NOMO-1 (cell line): ENCODE measurements at regions not wholly inside any gene's neighbourhood (a gene's known extent, or its start where the extent isn't known, plus 50 kb on each side); places are given as distances from the start of the nearest gene placed in this dataset.
"Not testable (repeated sequence)": the region's sequence is repeated elsewhere in the genome, so short reads cannot be mapped to it uniquely, and the experiment has no call there.

Experiments used
- DNase-seq, 2 experiments: peaks; one replicate each; lab custom pipeline; 2025; ENCODE audit not compliant: unreplicated experiment in 2 of 2; lab: John Stamatoyannopoulos, UW

DNA sequence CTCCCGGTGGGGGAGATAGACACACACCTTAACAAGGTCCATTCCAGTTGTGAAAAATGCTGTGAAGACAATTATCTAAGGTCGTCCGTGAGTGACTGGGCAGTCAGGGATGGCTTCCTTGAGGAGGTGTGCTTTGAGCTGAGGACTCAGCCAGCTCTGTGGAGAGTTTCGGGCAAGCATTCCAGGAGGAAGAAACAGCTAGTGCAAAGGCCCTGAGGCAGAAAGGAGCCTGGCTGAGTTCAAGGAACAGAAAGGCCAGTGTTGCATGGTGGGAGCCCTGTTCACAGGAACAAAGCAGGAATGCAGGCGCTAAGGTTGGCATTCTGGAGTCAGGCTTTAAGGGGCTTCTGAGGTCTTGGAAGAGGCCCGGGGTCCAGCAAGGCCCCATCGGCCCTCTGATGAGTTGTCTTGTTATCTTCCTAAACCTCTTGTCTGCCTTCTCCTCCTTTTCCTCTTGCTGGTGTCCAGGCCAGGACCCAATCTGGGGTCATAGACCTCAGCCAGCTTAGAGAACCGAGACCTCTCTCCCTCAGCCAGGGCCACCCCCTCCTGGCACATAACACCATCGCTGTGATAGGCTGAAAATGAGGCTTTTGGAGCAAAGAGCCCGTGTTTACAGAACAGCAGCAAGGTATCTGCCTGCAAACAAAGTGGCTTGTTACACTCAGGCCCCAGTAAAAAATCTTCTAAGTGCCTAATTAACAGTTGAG lies 270.2 kb upstream of the MVB12B start:
- DNase-seq, result no peak

DNA sequence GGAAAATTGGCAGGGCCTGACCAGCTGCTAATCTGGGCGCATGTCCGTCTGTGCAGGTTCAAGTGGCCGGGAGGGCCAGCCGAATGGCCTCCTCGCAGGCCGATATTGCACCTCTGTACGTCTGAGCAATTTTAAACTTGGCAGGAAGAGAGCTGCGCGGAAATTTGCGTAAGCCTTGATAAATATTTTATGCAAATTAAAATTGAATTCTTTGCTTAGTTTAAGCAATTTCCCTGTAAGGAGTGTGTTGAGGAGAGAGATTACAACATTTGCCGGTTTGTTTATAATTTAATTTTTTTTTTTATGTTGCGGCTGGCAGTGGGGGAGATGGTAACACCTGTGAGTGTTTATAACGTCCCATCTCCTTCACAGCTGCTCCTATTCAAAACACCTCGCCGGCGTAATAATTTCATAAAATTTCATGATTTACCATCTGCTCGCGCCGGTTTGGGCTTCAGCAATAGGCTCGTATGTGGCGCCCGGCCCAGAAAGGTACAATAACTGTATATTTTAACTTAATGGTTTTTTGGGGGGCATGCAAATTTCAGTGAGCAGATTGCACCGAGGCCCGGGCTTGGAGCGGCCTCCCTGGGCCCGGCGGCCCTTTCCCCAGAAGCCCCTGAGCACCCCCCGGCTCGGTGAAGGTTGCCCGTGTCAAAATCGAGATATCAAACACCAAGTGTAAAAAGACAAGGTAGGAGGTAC lies 269.4 kb upstream of the MVB12B start:
- DNase-seq, result no peak

DNA sequence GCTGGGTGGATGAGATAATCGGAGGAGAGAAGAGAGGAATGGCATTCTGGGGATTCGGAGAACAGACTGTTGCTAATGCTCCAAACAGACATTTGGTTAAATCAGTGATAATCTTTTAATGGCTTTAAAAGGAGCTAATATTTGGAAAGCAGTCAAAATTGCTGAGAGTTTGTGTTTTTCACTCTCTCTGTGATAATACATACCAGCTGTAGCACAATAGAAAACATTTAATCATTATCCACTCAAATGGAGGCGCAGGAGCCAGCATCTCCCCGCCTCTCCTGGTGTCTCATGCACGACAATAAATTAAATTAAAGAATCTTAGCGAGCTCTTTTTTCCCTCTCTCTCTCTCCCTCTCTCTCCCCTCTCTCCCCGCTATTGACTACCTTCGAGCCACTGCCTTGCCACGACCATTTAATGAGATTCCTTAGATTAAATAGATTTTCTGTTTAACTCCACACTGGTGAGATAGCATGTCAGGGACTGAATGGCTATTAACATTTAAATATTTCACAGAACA lies 268.6 kb upstream of the MVB12B start:
- no peak for DNase-seq

DNA sequence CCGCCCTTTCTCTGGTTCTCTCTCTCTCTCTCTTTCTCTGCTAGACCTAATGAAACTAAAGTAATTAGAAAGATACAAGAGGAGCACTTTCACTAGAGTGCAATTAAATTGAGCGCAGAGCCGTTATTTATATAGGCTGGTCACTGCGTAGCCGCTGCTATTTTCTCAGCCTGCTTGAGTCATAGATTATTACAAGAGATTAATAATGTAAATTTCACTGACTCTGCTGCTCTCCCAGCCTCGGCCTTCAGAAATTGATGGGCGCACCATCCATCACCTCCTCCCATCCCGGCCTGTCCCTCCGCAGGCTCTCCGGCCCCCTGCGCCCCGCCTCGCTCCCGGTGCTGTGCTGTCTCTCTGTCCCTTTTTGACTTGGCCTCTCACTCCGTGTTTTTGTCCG lies 268.0 kb upstream of the MVB12B start:
- DNase-seq, result no peak

DNA sequence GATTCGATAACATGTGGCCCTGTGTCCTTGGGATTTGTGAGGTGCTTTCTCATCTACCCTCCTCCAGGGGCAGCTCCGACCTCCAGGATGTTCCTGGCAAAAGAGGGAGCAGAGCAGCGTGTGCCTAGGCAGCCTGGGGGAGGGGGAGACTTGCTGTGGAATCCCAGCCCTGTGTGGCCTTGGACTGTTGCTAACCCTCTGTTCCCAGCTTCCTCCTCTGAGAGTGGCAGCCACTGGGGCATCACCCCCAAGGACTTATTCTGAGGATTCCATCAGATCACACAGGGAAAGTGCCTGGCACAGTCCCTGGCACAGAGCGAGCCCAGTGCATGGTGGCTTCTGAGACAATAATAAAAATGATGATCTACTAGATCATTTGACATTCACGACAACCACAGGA lies 265.1 kb upstream of the MVB12B start:
- no peak for DNase-seq

DNA sequence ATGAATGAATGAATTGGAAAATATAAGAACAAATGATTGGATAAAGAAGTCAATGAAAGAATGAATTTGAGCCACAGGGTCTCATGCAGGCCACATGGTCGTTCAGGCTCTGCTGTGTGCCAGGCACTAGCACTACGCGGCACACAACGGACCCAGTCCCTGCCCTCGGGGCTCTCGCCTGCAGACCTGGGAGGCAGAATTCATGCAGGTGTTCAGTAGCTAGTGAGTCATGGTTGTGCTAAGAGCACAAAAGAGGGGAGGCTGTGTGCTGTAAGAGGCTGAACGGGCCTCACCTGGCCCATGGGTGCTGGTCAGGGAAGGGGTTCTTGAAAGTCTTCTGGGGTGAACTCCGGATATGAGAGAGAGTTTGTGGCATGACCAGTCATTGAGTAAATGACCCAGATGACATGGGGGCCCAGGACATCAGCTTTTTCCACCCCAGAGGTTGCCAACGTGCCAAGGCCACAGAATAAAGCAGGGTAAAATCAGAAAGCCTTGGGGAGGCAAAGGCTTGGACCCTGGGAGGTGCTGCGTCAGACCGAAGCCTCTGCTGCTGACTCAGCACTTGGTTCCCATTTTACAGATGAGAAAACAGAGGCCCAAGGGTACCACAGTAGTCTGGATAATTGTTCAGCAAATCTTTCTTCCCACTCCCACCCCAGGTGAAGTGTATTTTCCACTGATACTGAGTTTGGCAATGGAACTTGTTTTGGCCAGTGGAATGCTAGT lies 264.3 kb upstream of the MVB12B start:
- no peak for DNase-seq

DNA sequence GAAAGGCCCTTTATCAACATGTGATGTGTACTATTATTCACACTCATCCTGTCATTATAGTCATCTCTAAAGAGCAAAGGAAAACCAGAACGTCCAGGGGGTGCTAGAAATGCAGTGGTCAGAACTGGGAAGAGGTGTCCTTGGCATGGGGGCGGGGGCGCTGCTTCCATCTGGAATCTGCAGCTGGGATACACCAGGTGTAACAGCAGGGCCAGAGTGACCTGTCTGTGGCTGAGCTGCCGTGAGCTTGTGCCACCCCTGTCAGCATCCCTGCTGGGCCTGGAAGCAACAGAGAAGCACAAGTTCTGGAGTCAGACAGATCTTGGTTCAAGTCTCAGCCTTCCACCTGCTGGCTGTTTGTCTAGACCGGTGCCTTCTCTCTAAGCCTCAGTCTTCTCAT lies 263.3 kb upstream of the MVB12B start:
- no peak for DNase-seq

DNA sequence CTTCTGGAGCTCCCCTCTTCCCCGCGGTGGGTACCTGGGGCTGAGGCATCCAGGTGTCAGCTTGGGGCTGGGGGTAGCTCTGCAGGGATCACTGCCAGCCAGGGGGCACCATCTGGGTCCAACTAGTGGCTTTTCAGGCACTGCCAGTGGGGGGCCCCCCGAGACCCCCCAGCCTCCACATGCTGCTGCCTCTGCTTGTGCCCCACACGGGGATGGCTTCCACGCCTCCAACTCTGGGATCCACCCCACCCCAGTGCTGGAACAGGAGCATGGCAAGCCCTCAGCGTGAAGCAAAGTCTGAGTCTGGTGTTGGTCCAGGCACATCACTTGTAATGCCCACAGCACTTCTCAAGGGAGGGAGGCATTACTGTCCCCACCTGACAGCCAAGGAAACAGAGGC lies 260.5 kb upstream of the MVB12B start:
- no peak for DNase-seq

DNA sequence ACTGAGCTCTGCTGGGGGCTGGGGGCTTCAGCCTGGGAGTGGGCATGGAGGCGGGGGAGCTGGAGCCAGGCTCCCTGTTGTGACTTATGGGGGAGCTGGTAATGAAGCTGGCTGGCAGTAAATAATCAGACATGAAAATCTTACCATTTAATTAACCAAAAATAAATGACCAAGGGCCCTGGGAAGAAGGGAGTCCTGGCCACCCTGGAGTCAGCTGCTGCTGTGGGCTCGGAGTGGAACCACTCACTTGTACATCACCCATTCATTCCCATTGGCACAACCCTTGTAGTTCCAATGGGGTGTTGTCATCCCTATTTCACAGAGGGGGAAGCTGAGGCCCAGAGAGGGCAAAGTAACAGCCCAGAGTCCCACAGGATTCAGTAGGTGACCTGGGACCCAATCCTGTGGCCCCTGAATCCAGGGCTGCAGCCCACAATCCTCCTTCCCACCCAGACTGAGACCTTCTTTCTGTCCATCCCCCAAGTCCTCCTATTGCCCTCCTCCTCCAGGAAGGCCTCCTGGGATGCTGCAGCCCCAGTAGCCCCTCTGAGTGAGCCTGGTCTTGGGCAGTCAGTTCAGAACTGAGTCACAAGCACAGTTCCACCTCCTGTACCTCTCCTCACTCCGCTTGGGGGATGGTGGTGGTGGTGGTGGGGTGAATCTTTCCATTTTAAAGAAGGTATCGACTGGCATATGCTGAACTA lies 259.4 kb upstream of the MVB12B start:
- DNase-seq, result no peak

DNA sequence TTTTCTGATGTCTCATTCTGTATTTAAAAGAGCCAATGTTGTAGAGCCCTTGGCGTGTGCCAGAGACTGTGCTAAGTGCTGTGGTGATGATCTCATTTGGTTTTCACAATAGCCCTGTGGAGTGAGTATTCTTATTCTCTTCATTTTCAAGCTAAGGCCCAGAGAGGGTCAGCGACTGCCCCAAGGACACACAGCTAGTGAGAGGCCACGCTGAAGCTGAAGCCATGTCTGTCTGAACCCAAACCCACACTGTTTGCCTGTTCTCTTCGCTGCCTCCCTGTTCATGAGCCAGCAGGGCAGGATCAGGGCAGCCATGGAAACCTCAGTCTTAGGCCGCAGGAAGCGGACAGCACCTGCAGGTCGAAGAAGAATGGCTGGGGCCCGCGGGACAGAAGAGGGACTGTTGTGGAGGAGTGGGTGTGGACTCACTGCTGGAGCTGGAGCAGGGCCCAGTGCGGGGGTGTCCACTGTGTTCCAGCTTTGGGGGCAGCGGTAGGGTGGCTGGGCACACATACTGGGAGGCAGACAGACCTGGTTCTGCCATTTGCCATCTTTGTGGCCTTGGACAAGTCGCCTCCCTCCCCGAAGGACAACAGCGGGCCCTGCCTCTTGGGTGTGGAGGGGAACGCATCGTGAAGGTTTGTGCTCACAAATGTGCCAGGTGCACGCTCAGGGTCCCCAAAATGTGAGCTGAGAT lies 257.9 kb upstream of the MVB12B start:
- no peak for DNase-seq

DNA sequence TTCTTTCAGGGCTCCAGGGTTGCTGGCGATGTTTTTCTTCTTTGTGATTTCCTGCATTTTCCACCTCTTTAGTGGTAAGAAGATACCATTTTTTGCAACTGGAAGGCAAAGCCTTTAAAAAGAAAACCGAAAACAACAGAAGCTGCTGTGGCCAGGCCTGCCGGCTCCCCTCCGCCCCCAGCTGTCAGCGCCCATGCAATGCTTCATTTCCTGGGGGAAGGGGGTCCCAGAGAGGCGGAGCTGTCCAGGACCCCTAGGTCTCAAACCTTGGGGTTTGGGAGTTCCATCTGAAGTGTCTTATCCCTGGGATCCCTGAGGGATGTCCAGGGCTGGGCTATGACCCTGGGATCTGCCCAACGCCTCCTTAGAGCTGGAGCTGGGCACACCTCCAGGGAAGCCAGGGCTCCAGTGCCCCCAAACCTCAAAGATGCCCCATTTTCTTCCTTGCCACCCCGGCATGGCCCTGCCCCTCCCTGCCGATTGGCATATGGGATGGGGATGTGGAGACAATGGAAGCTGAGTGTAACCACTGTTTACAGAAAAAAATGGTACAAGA lies 257.2 kb upstream of the MVB12B start:
- DNase-seq, result no peak

DNA sequence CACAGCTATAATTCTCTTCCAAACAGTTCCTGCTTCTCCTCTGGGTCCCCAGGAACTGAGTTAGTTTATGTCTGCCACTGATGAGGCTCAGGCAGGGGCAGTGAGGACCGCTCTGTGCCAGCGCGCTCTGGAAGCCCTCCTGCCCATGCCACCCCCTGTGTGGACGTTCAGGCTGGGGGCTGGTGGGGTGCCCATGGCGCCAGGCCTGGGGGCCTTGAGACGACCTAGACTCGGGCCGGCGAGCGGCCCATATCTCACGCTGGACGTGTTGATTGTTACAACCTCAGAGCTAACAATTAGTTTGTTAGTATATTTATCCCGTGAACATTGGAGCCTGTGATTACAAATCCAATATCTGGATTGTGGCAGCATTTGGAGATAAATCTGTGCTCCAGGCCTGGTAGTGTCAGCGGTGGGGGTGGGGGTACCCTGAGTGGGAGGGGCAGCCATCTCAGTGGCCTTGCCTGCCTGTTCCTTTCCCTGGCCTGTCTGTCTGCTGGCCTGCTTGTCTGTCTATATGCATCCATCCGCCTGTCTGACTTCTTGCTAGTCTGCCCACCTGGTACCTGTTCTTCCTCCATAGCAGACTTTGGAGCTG lies 256.5 kb upstream of the MVB12B start:
- no peak for DNase-seq

DNA sequence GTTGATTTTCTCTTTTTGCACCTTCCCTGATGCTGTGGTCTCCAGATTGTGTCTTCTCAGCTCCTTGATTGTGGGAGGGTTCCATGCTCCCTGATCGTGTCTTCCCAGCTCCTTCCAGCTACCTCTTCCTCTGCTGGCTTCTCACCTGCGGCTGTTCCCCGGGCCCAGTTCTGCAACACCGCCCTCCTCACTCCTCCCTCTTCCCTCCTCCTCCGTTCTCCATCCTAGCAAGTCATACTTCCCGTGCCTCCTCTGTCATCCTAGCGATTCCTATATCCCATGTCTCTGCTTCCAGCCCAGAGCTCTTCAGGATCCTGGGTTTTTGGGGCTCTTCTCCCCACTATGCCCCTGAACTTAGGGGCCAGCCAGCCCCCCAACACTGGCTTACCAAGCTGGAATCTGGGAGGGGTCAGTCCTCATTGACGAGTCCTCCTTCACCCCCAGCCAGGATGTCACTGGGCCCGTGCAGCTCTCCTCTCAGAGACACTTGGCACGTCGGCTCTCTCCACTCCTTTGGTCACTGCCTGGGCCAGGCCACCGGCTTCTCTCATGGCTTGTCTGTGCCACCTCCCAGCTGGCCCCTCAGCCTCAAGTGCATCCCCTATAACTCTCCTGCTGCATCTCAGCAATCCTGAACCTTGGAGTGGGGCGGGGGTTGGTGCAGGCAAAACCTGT lies 255.4 kb upstream of the MVB12B start:
- no peak for DNase-seq

DNA sequence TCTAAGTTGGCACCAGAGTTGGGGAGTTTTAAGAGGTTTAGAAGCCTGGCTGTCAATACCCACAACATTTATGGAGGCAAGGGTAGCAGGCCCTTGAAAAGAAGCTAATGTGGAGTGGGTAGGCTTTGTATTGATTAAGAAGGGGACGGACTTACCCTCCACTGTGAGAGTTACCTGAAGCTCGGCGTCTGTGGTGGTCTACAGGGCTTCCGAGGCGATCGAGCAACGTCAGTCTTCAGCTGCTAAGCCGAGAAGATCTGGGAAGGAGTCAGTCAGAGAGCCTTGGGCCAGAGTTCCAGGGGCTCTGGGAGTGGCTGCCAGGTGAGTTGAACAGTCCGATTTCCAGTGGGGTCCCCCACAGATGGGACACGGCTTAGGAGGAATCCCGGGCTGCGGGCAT lies 249.0 kb upstream of the MVB12B start:
- not testable (repeated sequence) for DNase-seq

DNA sequence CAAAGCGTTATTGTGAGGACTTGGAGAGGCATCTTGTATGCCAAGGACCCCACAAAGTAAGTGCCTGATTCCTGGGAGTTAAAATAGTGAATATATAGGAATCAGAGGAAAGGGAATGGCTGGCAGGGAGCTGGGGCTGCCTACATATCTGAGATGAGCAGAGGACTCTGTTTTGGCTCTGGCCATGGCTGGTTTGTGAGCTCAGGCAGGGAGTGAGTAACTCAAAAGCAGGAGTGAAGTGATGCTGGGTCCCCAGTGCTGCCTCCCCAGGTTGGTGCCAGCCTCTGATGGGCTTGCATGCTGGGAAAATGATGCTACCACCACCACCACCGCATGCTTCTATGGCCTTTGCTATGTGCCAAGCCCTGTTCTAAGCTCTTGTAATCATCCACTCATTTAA lies 246.0 kb upstream of the MVB12B start:
- no peak for DNase-seq

DNA sequence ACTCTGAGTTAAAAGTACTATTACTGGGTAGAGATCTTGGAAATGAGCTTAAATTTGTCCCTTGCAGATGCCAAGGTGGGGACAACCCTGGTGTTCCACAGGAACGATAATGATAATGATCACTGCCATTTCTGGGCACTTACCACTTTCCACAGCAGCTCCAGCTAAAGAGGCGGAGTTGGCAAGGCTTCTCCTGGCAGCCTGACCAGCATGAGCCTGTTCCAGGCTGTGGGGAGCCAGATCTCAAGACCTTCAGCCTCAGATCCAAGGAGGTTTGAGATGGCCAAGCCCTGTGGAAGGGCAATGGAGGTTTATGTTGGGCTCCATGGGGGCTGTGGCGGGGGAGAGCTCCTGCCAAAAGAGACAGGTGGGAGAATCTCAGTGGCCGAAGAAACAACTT lies 244.9 kb upstream of the MVB12B start:
- DNase-seq, result no peak

DNA sequence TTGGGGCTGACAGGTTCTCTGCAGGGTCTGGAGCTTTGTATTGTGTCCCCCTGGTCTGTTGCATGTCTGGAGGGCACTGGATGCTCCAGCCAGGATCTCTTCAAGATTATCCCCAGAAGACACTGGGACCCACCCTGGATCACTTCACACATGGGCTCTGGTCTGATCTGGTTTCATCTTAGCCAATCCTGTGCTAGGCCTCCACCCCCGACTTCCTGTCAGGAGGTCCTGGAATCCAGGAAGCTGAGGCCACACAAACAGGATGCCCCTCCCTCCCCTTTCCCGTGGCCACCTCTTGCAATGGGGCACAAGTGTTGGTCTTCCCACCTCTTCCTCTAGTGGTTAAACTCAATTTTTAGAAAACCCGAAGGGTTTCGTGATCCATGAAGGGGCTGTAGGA lies 242.6 kb upstream of the MVB12B start:
- no peak for DNase-seq

DNA sequence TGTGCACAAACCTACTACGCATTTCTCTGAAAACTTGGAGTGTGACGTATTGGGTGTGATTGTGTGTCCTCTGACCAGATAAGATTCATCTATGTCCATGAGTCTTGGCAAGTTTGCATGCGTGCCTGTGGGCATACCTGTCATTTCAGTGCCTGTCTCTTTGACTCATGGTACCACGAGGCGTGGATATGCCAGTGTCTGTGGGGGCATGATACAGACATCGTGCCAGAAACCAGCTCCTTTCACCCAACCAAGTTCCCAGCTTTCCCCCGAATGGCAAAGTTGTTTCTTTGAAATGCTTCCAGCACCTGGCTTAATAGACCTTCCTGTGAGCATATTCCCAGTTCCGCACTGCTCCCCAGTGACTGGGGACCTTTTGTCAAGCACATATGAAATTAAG lies 241.9 kb upstream of the MVB12B start:
- no peak for DNase-seq

DNA sequence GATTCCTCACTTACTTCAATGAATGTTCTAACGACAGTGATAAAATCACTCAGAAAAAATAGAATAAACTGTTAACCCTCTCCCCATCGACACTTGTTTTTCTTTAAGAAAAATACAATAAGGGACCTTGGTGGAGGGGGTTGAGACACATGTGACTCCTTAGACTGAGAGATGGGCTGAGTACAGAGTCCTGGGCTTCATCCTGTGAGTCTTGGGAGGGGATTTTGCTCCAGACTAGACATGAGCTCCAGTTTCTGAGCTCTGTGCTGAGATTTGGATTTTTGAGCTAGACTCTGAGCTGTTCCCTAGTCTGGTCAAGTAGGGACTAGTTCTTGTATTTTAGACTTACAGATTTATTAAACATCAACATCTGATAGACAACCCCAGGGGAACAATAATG lies 241.5 kb upstream of the MVB12B start:
- DNase-seq, result no peak
